DND-41 (cell line): ENCODE measurements at regions not wholly inside any gene's neighbourhood (a gene's known extent, or its start where the extent isn't known, plus 50 kb on each side); places are given as distances from the start of the nearest gene placed in this dataset.

Experiments
- ATAC-seq: fragments of 200-7000 bp; cut with Tn5 transposase; 3 replicates; pipeline ENCODE4 v1.9.1; 2021; ENCODE audit warnings: low read depth; ENCODE audit not compliant: insufficient read depth
- DNase-seq: peaks from one replicate; pipeline ENCODE4 v3.0.0-alpha.2; 2020
- H2AFZ ChIP-seq: 2 replicates; pipeline ENCODE4 v1.6.0; 2012; ENCODE audit warnings: low read depth, low read length
- H3K27ac ChIP-seq: 2 replicates; pipeline ENCODE4 v1.5.1; 2012; ENCODE audit warnings: low read length, inconsistent platforms
- H3K27me3 ChIP-seq: fragments of 200-600 bp; sonication (generic); 2 replicates; pipeline ENCODE4 v1.6.0; 2012; ENCODE audit warnings: low read length, mild to moderate bottlenecking, inconsistent platforms; ENCODE audit not compliant: insufficient read depth, poor library complexity
- H3K36me3 ChIP-seq: 2 replicates; pipeline ENCODE4 v1.5.1; 2012; ENCODE audit warnings: low read length, inconsistent platforms; ENCODE audit not compliant: insufficient read depth
- H3K4me1 ChIP-seq: 2 replicates; pipeline ENCODE4 v1.5.1; 2012; ENCODE audit warnings: mild to moderate bottlenecking, low read length; ENCODE audit not compliant: insufficient read depth
- H3K4me2 ChIP-seq: 2 replicates; pipeline ENCODE4 v1.6.0; 2012; ENCODE audit warnings: mild to moderate bottlenecking, moderate library complexity, low read length, inconsistent platforms; ENCODE audit not compliant: insufficient read depth
- H3K4me3 ChIP-seq, 2 experiments: fragments of 200-600 bp in 1 of 2; shearing (Covaris generic) in 1 of 2; 2 replicates each; pipeline ENCODE4 v1.5.1; 2012 to 2016; ENCODE audit warnings: inconsistent platforms in 2 of 2, low read length in 2 of 2, mild to moderate bottlenecking in 2 of 2, low read depth in 1 of 2, moderate library complexity in 1 of 2
- H3K79me2 ChIP-seq: 2 replicates; pipeline ENCODE4 v1.6.0; 2012; ENCODE audit warnings: low read length, inconsistent platforms; ENCODE audit not compliant: insufficient read depth
- H3K9ac ChIP-seq: 2 replicates; pipeline ENCODE4 v1.6.0; 2012; ENCODE audit warnings: low read depth, mild to moderate bottlenecking, inconsistent platforms, low read length, moderate library complexity
- H3K9me3 ChIP-seq: 2 replicates; pipeline ENCODE4 v1.5.1; 2012; ENCODE audit warnings: low read length, moderate library complexity, mild to moderate bottlenecking, inconsistent platforms; ENCODE audit not compliant: insufficient read depth, severe bottlenecking
- H4K20me1 ChIP-seq: 2 replicates; pipeline ENCODE4 v1.6.0; 2012; ENCODE audit warnings: low read length; ENCODE audit not compliant: insufficient read depth
- CTCF ChIP-seq: IDR thresholded peaks from 2 replicates; pipeline ENCODE4 v1.5.1; 2012; ENCODE audit warnings: borderline replicate concordance, low read length, moderate library complexity, mild to moderate bottlenecking; ENCODE audit not compliant: poor library complexity, severe bottlenecking; ENCODE audit errors: extremely low read depth
- EZH2 ChIP-seq: IDR thresholded peaks from 3 replicates; pipeline ENCODE4 v1.6.1; 2012; ENCODE audit warnings: borderline replicate concordance, low read depth, mild to moderate bottlenecking, moderate library complexity, low read length, inconsistent platforms; ENCODE audit not compliant: severe bottlenecking

GRCh38 chr12:28121899-28122655 is 68.2 kb upstream of the CCDC91 start:
- no peak overlapping the region for H3K27ac ChIP-seq
- H3K9me3 ChIP-seq = no peaks in the 10 kb centered on the region
- no peaks in the 10 kb centered on the region for H3K79me2 ChIP-seq
- H3K4me2 ChIP-seq = no peak overlapping the region
- no peak for DNase-seq
- H4K20me1 ChIP-seq = no peaks in the 10 kb centered on the region
- no peaks in the 10 kb centered on the region for H3K4me1 ChIP-seq
- H3K4me3 ChIP-seq = no peak overlapping the region
- no peak overlapping the region for H3K9ac ChIP-seq
- no peaks in the 10 kb centered on the region for H3K36me3 ChIP-seq
- no peaks in the 10 kb centered on the region for H3K27me3 ChIP-seq
- no peak for TF ChIP-seq EZH2
- no peak for TF ChIP-seq CTCF
- ATAC-seq = no peak
- H2AFZ ChIP-seq = no peak overlapping the region

DNA sequence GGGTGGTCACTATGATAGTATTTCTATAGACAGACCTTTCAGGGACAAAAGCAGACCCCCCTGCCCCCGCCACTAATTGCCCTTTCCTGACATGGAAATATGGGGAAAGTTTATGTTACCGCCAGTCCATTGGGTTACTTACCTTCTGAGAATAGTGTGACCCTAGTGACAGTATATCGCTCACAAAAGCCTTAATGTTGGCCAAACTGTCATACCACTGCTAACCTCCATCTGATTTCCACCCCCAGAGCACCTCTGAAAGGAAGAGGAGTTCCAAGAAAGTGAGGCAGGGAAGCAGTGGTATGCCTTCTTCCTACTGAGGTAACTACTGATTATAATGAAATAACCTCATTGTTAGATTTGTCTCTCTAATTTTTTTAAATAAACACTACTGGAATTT is 67.5 kb upstream of the CCDC91 start:
- Histone ChIP-seq H3K4me2 (no peak overlapping the region), H3K36me3 (no peaks in the 10 kb centered on the region), H2AFZ (no peak overlapping the region), H4K20me1 (no peaks in the 10 kb centered on the region), H3K9ac (no peak overlapping the region), H3K4me3 (no peak overlapping the region), H3K9me3 (no peaks in the 10 kb centered on the region), H3K27ac (no peak overlapping the region), H3K79me2 (no peaks in the 10 kb centered on the region), H3K4me1 (no peaks in the 10 kb centered on the region), H3K27me3 (no peaks in the 10 kb centered on the region)
- ATAC-seq (no peak), DNase-seq (no peak)
- TF ChIP-seq CTCF (no peak), EZH2 (no peak)

- DNase-seq = no peak
- no peak overlapping the region for H2AFZ ChIP-seq
These were observed 62.8 kb upstream of the CCDC91 start for GRCh38 chr12:28127455-28127854.

More at GRCh38 chr12:28127455-28127854, 62.8 kb upstream of the CCDC91 start:
- Histone ChIP-seq H3K79me2 (no peaks in the 10 kb centered on the region), H3K9ac (no peak overlapping the region), H3K27ac (no peak overlapping the region), H3K9me3 (no peaks in the 10 kb centered on the region), H3K27me3 (no peaks in the 10 kb centered on the region), H3K36me3 (no peaks in the 10 kb centered on the region), H3K4me1 (no peaks in the 10 kb centered on the region), H3K4me3 (no peak overlapping the region), H3K4me2 (no peak overlapping the region), H4K20me1 (no peaks in the 10 kb centered on the region)
- TF ChIP-seq CTCF = no peak
- no peak for TF ChIP-seq EZH2
- no peak for ATAC-seq
